ENCODE measurements at regions not wholly inside any gene's neighbourhood (a gene's known extent, or its start where the extent isn't known, plus 50 kb on each side); places are given as distances from the start of the nearest gene placed in this dataset.

DNA sequence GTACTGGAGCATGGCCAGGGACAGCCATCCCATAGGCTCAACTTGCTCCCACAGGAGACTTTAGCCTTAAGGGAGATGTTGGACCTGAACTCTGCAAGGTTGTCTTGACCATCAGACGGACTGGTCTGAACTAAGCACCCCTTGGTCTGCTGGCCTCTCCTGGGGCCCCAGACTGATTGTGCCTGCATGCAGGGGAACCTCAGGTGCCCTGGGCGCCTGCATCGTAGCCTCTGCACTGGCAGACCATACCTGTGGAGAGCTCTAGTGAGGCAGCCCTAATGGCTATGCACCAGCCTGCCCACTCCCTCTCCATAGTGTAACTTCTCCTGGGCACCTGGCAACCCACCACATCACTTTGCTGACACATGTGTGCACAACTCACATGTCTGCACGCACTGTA is 395.6 kb downstream of the ZPLD1 start:
- Histone ChIP-seq H3K27ac (no peak overlapping the region), H3K4me3 (replicated peaks in 1 of 3) (no peak overlapping the region), H3K9me3 (no peaks in the 10 kb centered on the region), H3K27me3 (no peaks in the 10 kb centered on the region), H3K36me3 (no peaks in the 10 kb centered on the region), H3K4me1 (no peaks in the 10 kb centered on the region)
- TF ChIP-seq, protein P1, sequence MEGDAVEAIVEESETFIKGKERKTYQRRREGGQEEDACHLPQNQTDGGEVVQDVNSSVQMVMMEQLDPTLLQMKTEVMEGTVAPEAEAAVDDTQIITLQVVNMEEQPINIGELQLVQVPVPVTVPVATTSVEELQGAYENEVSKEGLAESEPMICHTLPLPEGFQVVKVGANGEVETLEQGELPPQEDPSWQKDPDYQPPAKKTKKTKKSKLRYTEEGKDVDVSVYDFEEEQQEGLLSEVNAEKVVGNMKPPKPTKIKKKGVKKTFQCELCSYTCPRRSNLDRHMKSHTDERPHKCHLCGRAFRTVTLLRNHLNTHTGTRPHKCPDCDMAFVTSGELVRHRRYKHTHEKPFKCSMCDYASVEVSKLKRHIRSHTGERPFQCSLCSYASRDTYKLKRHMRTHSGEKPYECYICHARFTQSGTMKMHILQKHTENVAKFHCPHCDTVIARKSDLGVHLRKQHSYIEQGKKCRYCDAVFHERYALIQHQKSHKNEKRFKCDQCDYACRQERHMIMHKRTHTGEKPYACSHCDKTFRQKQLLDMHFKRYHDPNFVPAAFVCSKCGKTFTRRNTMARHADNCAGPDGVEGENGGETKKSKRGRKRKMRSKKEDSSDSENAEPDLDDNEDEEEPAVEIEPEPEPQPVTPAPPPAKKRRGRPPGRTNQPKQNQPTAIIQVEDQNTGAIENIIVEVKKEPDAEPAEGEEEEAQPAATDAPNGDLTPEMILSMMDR (IDR thresholded peaks at IDR 0.05), result no peak
- no peak for TF ChIP-seq POLR2A (IDR thresholded peaks at IDR 0.05)
- 93 to 94% methylated on average over 4 of the region's 4 CpGs for WGBS, 2 donors
- no peak for DNase-seq
- intact Hi-C loops (cut with DNase I), result no loop called here

DNA sequence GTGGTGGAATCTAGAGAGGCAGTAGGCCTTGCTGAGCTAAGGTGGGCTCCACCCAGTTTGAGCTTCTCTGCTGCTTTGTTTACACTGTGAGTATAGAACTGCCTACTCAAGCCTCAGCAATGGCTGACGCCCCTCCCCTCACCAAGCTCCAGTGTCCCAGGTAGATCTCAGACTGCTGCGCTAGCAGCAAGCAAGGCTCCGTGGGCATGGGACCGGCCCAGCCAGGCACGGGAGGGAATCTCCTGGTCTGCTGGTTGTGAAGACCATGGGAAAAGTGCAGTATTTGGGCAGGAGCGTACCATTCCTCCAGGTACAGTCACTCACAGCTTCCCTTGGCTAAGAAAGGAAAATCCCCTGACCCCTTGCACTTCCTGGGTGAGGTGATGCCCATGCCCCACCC is 407.1 kb downstream of the ZPLD1 start:
- Histone ChIP-seq H3K9me3 (no peaks in the 10 kb centered on the region), H3K4me3 (replicated peaks in 1 of 3) (no peak overlapping the region), H3K36me3 (no peaks in the 10 kb centered on the region), H3K27me3 (no peaks in the 10 kb centered on the region), H3K27ac (no peak overlapping the region), H3K4me1 (no peaks in the 10 kb centered on the region)
- WGBS, 2 donors, result 0 to 76% methylated on average over 1 to 6 of the region's 6 CpGs
- no peak for DNase-seq
- TF ChIP-seq, protein P1 (IDR thresholded peaks at IDR 0.05), result no peak
- no peak for TF ChIP-seq POLR2A (IDR thresholded peaks at IDR 0.05)
- intact Hi-C loops (cut with DNase I), result no loop called here

DNA sequence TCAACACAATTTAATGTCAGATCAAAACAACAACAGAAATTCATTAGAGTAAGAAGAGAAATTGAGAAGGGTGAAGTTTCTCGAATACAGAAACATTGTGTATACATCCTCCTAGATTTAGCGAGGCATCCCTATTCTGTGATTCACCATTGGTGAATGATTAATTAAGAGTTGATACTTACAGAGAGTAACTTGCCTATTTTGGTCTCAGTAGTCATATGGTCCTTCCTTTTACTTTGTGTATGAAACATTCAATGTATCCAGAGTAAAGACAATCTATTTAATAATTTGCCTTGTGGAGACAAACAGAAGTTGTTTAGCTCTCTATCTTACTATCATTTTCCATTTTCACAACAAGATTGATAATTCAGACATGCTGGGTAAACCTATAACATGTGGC is 432.0 kb downstream of the ZPLD1 start:
- no peak overlapping the region for H3K27ac ChIP-seq
- TF ChIP-seq POLR2A (IDR thresholded peaks at IDR 0.05), result no peak
- TF ChIP-seq, protein P1 (IDR thresholded peaks at IDR 0.05), result no peak
- H3K4me3 ChIP-seq (replicated peaks in 1 of 3), result no peak overlapping the region
- DNase-seq, result no peak
- intact Hi-C loops (cut with DNase I), result no loop called here
- H3K4me1 ChIP-seq, result no peaks in the 10 kb centered on the region
- no peaks in the 10 kb centered on the region for H3K27me3 ChIP-seq
- no peaks in the 10 kb centered on the region for H3K36me3 ChIP-seq
- no peaks in the 10 kb centered on the region for H3K9me3 ChIP-seq
- 95 to 97% methylated on average over 2 of the region's 2 CpGs for WGBS, 2 donors

DNA sequence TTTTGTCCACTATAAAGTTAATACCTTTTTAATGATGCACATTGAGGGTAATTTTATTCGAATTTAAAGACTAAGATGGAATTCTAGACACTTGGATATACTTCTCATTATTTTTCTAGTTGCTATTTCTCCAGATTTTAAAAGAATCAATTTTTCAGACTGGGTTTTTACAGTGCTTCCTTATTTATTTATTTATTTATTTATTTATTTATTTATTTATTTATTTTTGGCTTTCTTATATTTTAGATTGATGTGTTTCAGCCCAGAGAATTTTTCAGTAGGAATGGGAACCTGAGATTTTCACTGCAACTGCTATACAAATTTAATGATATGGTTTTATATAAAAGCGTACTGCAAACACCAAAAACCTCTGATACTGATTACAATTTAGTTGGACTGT is 448.7 kb downstream of the ZPLD1 start:
- H3K9me3 ChIP-seq, result no peaks in the 10 kb centered on the region
- no peak overlapping the region for H3K27ac ChIP-seq
- WGBS, 2 donors, result 84 to 89% methylated on average over 2 of the region's 2 CpGs
- no peaks in the 10 kb centered on the region for H3K36me3 ChIP-seq
- no peak for DNase-seq
- TF ChIP-seq, protein P1 (IDR thresholded peaks at IDR 0.05), result no peak
- intact Hi-C loops (cut with DNase I), result no loop called here
- H3K4me3 ChIP-seq (replicated peaks in 1 of 3), result no peak overlapping the region
- no peaks in the 10 kb centered on the region for H3K27me3 ChIP-seq
- H3K4me1 ChIP-seq, result no peaks in the 10 kb centered on the region

DNA sequence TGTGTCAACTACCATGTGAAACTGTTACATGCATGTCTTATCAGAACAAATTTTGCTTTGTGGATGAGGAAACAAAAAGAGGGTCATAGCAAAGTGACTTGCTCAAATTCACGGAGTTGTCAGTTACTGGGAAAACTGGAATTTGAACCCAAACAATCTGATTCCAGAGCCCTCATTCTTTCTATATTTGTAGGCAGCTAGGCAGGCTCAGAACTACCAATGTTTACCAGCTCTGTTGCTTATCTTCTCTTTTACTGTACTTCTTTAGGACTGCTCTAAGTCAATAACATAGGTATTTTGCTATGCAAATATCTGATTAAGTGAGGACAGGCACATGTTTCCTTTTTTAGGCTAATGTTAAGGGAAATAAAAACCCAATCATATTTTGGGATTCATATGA is 450.5 kb downstream of the ZPLD1 start:
- no peak for DNase-seq
- no peak overlapping the region for H3K4me3 ChIP-seq (replicated peaks in 1 of 3)
- H3K36me3 ChIP-seq, result no peaks in the 10 kb centered on the region
- no peak overlapping the region for H3K27ac ChIP-seq
- H3K4me1 ChIP-seq, result no peaks in the 10 kb centered on the region
- TF ChIP-seq POLR2A (IDR thresholded peaks at IDR 0.05), result no peak
- TF ChIP-seq, protein P1 (IDR thresholded peaks at IDR 0.05), result no peak
- no peaks in the 10 kb centered on the region for H3K27me3 ChIP-seq
- intact Hi-C loops (cut with DNase I), result no loop called here
- H3K9me3 ChIP-seq, result no peaks in the 10 kb centered on the region
- WGBS, 2 donors, result 98 to 100% methylated on average over 1 of the region's 1 CpG
